HL-60 (cell line): ENCODE measurements at regions not wholly inside any gene's neighbourhood (a gene's known extent, or its start where the extent isn't known, plus 50 kb on each side); places are given as distances from the start of the nearest gene placed in this dataset.

Source experiments
- DNase-seq, 2 experiments: peaks; one replicate each; pipeline ENCODE4 v3.0.0-alpha.2; 2010 to 2020; ENCODE audit warnings: low read depth in 1 of 2, low spot score in 1 of 2
- H3K27ac ChIP-seq: fragments of 250-450 bp; sonication (Bioruptor Pico); replicated peaks from 2 replicates; pipeline ENCODE4 v1.5.1; 2020; ENCODE audit warnings: mild to moderate bottlenecking, moderate library complexity
- H3K27me3 ChIP-seq: fragments of 250-450 bp; sonication (Bioruptor Pico); 2 replicates; pipeline ENCODE4 v1.5.1; 2021; ENCODE audit warnings: mild to moderate bottlenecking, moderate library complexity; ENCODE audit not compliant: insufficient read depth, poor library complexity, severe bottlenecking
- H3K4me3 ChIP-seq: replicated peaks from 2 replicates; pipeline ENCODE4 v1.5.1; 2011; ENCODE audit warnings: mild to moderate bottlenecking, control low read depth, low read length; ENCODE audit not compliant: insufficient read depth
- CTCF ChIP-seq: IDR thresholded peaks from one replicate; pipeline ENCODE4 v1.5.1; 2011; ENCODE audit warnings: low read length, control low read depth, inconsistent platforms; ENCODE audit not compliant: insufficient read depth
- GABPA ChIP-seq: IDR thresholded peaks from 2 replicates; pipeline ENCODE4 v1.6.1; 2012; ENCODE audit warnings: low read depth
- POLR2AphosphoS5 ChIP-seq: IDR thresholded peaks from 2 replicates; pipeline ENCODE4 v1.6.1; 2012; ENCODE audit warnings: low read depth
- SPI1 ChIP-seq: IDR thresholded peaks from 2 replicates; pipeline ENCODE4 v1.6.1; 2012; ENCODE audit warnings: low read depth, mild to moderate bottlenecking, borderline replicate concordance
- TF ChIP-seq, protein P1 (sequence below): IDR thresholded peaks from 2 replicates; pipeline ENCODE4 v1.6.1; 2012; ENCODE audit warnings: low read depth; ENCODE audit not compliant: insufficient replicate concordance

DNA sequence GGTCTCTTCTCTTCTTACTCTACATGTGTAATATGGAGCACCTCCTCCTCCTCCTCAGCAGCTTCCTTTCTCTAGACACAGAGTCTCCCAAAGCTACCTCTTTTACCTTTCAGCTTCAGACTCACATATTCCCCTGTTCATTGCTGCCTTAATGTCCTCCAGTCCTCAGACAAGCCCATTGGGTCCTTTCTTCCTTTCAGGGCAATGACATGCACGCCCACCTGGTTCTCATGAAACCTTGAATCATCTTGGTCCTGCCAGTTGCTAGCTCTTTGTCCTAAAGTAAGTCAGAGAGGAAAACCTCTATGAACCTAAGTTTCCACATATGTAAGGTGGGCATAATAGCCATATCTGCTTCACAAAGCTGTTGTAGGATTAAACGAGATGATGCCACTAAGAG lies 227.0 kb downstream of the RPS24 start:
- no peak for DNase-seq
- TF ChIP-seq, protein P1, sequence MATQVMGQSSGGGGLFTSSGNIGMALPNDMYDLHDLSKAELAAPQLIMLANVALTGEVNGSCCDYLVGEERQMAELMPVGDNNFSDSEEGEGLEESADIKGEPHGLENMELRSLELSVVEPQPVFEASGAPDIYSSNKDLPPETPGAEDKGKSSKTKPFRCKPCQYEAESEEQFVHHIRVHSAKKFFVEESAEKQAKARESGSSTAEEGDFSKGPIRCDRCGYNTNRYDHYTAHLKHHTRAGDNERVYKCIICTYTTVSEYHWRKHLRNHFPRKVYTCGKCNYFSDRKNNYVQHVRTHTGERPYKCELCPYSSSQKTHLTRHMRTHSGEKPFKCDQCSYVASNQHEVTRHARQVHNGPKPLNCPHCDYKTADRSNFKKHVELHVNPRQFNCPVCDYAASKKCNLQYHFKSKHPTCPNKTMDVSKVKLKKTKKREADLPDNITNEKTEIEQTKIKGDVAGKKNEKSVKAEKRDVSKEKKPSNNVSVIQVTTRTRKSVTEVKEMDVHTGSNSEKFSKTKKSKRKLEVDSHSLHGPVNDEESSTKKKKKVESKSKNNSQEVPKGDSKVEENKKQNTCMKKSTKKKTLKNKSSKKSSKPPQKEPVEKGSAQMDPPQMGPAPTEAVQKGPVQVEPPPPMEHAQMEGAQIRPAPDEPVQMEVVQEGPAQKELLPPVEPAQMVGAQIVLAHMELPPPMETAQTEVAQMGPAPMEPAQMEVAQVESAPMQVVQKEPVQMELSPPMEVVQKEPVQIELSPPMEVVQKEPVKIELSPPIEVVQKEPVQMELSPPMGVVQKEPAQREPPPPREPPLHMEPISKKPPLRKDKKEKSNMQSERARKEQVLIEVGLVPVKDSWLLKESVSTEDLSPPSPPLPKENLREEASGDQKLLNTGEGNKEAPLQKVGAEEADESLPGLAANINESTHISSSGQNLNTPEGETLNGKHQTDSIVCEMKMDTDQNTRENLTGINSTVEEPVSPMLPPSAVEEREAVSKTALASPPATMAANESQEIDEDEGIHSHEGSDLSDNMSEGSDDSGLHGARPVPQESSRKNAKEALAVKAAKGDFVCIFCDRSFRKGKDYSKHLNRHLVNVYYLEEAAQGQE, result no peak
- TF ChIP-seq GABPA (no peak), SPI1 (no peak), POLR2AphosphoS5 (no peak), CTCF (no peak)
- no peak overlapping the region for H3K4me3 ChIP-seq
- no peak overlapping the region for H3K27ac ChIP-seq
- no peaks in the 10 kb centered on the region for H3K27me3 ChIP-seq

DNA sequence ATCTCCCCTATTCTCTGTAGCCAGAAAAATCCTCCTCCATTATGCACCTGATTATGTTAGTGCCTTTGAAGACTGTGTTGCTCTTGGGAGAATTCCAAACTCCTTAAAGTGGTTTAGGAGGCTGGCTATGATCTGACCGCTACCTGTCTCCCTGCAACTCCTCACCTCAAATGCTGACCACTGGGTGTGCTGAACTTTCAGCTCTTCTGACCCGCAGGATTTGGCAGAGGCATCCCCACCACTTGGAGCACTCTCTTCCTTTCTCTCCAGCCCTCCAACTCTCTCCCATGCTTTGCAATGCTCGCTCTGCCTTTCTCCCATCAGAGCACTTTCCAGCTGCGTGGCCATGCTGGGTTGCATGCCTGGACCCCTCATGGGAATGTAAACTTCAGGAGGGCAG lies 227.6 kb downstream of the RPS24 start:
- H3K27me3 ChIP-seq, result no peaks in the 10 kb centered on the region
- no peak for DNase-seq
- no peak overlapping the region for H3K4me3 ChIP-seq
- no peak for TF ChIP-seq SPI1
- no peak for TF ChIP-seq CTCF
- no peak overlapping the region for H3K27ac ChIP-seq

DNA sequence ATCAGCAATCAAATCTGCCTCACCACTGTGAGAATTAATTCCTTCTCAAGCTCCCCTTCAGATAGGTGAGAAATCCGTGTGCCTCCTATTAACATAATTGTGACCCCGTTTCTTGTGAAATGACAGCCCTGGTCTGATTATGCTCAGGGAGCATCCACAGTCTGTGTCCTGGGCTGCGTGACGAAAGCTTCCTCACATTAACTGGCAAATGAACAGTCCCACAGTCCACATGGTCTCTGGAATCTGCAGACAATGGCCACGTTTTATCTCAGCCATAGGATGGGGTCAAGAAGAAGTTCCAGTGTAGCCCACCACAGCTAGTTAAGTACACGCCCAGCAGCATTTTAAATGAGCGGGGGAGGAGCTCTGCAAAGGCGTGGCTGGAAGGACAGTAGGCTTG lies 229.2 kb downstream of the RPS24 start:
- H3K4me3 ChIP-seq, result no peak overlapping the region
- H3K27me3 ChIP-seq, result no peaks in the 10 kb centered on the region
- no peak overlapping the region for H3K27ac ChIP-seq
- TF ChIP-seq, protein P1, result no peak
- no peak for DNase-seq

DNA sequence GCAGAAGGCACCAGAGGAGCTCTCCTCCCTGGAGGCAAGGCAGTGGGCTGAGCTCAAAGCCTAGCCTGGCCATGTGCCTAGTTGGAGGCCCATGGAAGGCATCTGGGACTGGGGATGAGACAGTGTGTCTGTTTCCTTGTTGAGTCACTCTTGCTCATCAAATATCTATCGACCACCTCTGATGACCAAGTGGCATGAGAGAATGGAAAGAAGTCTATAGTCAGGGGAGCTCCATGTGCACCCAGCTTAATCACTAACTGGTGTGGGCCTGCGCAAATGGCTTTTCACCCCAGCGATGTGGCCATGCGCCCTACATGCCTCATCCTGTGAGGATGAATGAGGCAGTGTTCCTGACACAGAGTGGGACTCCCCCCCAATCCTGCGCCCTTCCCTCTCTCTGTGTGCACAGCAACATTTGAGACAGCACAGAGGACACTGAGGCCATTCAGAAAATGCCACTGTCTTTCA lies 229.9 kb downstream of the RPS24 start:
- Histone ChIP-seq H3K27ac (no peak overlapping the region), H3K27me3 (no peaks in the 10 kb centered on the region), H3K4me3 (no peak overlapping the region)
- TF ChIP-seq CTCF (no peak), POLR2AphosphoS5 (no peak), SPI1 (no peak), GABPA (no peak)
- TF ChIP-seq, protein P1, result no peak
- DNase-seq, result no peak
